Renal cortex interstitium (tissue), 11 donors: ENCODE measurements at regions not wholly inside any gene's neighbourhood (a gene's known extent, or its start where the extent isn't known, plus 50 kb on each side); places are given as distances from the start of the nearest gene placed in this dataset.
A peak's percentile ranks its signal among the peaks of the same experiment; 100 is the strongest.
"Not testable (repeated sequence)": the region's sequence is repeated elsewhere in the genome, so short reads cannot be mapped to it uniquely, and the experiment has no call there.

Experiments
- DNase-seq, 11 donors: peaks; one replicate each; pipeline ENCODE4 v3.0.0-alpha.2; 2013; ENCODE audit warnings: low read depth in 9 of 11, low spot score in 4 of 11; ENCODE audit errors: extremely low read depth in 1 of 11

- DNase-seq: peak in 10 of 11 donors; percentile 51 to 77 (median 64)
Measured at GRCh38 chr9:113737517-113738271, 138.4 kb upstream of the ZNF618 start.

DNA sequence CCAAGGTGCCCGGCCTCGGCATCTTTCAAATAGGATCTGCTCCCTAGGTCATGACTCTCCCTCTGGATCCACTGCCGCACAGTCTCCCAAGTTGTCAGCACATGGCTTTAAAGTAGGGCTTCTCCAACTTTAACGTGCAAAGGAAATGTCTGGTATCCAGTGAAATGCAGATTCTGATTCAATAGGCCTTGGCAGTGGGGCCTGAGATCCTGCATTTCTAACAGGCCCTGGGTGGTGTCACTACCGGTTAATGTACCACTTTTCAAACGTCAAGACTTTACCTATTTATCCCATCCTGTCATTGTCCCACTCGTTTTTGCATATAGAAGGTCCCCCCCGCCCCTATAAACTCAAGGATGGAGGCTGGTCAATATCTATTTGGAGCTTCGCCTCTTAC, 137.6 kb upstream of the ZNF618 start:
- no peak for DNase-seq

GRCh38 chr9:113738893-113739604, 137.1 kb upstream of the ZNF618 start:
- DNase-seq: no peak

GRCh38 chr9:113739605-113740507, 136.3 kb upstream of the ZNF618 start:
- not testable (repeated sequence) for DNase-seq

GRCh38 chr9:113740508-113741500, 135.3 kb upstream of the ZNF618 start:
- peak in 3 of 11 donors; percentile 16 to 27 (median 26) for DNase-seq

DNA sequence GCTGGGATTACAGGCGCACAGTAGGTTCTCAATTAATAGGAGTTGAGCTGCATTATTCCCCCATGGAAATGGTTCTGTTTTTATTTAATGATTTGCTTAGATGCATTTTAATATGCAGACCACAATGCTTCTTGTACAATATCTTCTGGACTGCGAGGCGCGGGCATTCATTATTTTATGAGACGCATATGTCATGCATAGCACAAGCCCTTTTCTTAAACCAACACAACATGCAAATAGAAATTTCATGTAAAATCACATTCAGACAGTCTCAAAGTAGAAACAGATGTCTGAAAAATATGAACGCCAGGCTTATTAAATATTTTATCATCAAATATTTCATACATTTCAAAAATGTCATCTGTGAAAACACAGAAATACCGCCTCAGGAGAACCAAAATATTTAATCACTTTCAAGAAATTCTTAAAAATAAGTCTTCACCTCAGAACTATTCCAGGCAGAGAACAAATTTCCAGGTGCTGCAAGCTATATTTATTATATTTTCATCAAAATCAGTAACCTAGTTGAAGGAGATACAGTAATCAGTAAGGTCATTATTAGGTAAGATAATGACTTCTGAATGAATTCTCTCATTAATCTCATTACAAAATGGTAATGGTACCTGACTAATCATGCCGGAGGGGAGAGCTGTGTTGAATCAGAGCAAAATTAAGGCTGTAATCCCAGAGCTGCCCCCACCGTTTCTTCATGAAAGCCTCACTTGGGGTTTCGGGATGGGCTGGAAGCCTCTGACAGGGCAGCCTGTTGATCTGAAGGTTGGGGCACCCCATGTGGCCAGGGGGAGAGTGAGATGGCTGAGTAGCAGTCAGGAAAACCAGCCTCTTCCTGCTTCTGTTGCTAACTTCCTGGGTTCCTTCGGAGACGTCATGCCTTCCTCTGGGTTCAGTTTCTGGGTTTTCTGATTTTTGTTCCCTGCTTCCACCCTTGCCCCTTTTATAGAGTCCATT, 133.9 kb upstream of the ZNF618 start:
- no peak for DNase-seq

GRCh38 chr9:113742878-113743277, 133.2 kb upstream of the ZNF618 start:
- no peak for DNase-seq

DNA sequence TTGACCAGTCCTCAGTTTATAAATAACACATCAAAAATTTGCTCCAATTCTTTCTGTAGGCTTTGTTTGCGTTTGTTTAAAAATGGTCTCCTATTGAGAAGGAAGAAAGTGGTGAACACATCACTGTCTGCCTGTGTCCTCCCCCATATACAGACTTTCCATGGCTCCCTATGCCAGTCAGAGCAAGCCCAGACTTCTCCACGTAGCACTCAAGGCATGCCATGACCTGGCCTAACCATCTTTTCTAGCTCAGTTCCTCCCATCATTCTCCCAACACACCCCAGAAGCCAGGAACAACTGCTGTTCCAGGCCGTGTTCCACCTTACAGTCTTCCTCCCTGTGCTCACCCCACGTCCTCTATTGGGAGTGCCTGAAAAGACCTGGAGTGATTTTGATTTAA, 129.6 kb upstream of the ZNF618 start:
- DNase-seq: no peak

DNA sequence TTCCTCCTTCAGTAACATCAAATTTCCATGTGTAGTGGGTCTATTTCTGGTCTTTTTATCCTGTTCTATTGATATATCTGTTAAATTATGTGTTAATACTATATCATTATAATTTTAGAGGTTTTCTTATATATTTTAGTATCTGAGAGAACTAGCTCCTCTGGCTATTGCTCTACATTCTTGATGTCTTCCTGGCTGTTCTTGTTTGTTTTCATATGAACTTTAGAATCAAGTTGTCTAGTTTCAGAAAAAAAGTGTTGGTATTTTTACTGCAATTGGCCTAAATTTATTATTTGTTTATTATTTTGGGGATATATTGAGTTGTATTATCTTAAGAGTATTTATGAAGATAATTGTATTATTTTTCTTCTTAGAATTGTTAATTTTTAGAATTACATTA, 128.0 kb upstream of the ZNF618 start:
- no peak for DNase-seq

- no peak for DNase-seq
Measured at GRCh38 chr9:113753398-113754119, 122.5 kb upstream of the ZNF618 start.

- DNase-seq: no peak
Measured at GRCh38 chr9:113754739-113755138, 121.4 kb upstream of the ZNF618 start.

- no peak for DNase-seq
Measured at GRCh38 chr9:113755433-113755832, 120.7 kb upstream of the ZNF618 start.

GRCh38 chr9:113756476-113757192, 119.5 kb upstream of the ZNF618 start:
- peak in 1 of 11 donors; percentile 25 for DNase-seq

- no peak for DNase-seq
Measured at GRCh38 chr9:113763429-113763828, 112.7 kb upstream of the ZNF618 start.

DNA sequence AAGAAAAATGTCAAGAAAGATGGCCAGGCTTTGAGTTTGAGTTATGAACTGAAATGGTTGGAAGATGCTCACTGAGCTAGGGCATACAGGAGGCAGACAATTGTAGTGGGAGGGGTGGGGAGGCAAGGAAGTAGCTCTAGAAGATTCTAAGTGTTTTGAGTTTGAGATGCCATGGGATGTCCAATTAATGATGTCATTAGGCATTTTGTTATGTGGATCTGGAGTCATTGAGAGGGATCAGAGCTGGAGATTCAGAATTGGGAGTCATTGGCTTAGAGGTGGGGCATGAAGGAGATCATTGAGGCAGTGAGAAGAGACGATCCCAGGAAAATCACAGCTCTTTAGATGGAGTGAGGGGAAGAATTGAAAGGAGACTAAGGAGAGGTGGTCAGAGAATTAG, 111.5 kb upstream of the ZNF618 start:
- DNase-seq: no peak

DNA sequence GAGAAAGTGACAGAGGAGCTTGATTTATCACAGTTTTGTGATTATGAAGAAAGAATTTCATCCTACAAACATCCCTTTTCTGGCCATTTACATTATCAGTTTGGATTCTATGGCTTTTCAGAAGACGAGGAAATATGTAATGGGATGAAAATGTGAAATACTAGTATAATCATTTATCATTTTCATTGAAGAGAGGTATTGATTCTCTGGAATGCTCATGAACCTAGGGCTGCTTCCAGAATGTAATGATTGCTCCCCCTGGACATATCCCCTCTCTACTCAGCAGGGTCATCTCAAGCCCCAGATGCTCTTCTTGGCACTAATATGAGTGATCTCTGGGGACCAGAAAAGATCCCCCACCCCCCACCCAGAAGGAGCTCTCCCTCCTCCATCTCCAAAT, 106.7 kb upstream of the ZNF618 start:
- no peak for DNase-seq
